H1 (cell line): ENCODE measurements at regions not wholly inside any gene's neighbourhood (a gene's known extent, or its start where the extent isn't known, plus 50 kb on each side); places are given as distances from the start of the nearest gene placed in this dataset.

ENCODE experiments used
- CTCF ChIA-PET: fragments of 300-600 bp; sonication (Branson Sonifier 250); formaldehyde crosslinking; loops from one replicate; lab custom pipeline; 2021; ENCODE audit not compliant: partially characterized antibody; lab: Charles Lee
- POLR2A ChIA-PET: fragments of 300-600 bp; sonication (Branson Sonifier 250); formaldehyde crosslinking; loops from one replicate; lab custom pipeline; 2021; ENCODE audit warnings: inconsistent platforms; ENCODE audit not compliant: partially characterized antibody; lab: Charles Lee
- DNase-seq, 2 experiments: peaks; one replicate each; pipeline versions ENCODE4 v3.0.0 to v3.0.0-alpha.2; 2010 to 2022; ENCODE audit warnings: low spot score in 2 of 2, low read depth in 1 of 2, mixed read lengths in 1 of 2
- FAIRE-seq: peaks from 2 replicates; lab custom pipeline; 2011; peaks lifted over from hg19 to GRCh38; lab: Jason Lieb, UNC
- H2AFZ ChIP-seq: 2 replicates; pipeline ENCODE4 v1.8.1; 2012; ENCODE audit warnings: low read length, inconsistent platforms
- H2AK5ac ChIP-seq: 2 replicates; pipeline ENCODE4 v1.6.1; 2013; ENCODE audit warnings: low read depth, low read length
- H2BK120ac ChIP-seq: replicated peaks from 2 replicates; pipeline ENCODE3; 2013; ENCODE audit warnings: low read depth, low read length, inconsistent platforms
- H2BK12ac ChIP-seq: 2 replicates; pipeline ENCODE4 v1.6.1; 2013; ENCODE audit warnings: low read depth, low read length
- H2BK15ac ChIP-seq: 2 replicates; pipeline ENCODE4 v1.6.1; 2013; ENCODE audit warnings: low read length
- H2BK20ac ChIP-seq: 2 replicates; pipeline ENCODE4 v1.6.1; 2013; ENCODE audit warnings: low read length
- H2BK5ac ChIP-seq: 2 replicates; pipeline ENCODE4 v1.6.1; 2013; ENCODE audit warnings: low read depth, low read length
- H3K14ac ChIP-seq: 2 replicates; pipeline ENCODE4 v1.6.1; 2013; ENCODE audit warnings: inconsistent platforms; ENCODE audit not compliant: insufficient read length
- H3K18ac ChIP-seq: 2 replicates; pipeline ENCODE4 v1.6.1; 2013; ENCODE audit warnings: low read length; ENCODE audit errors: extremely low read depth
- H3K23ac ChIP-seq: 2 replicates; pipeline ENCODE4 v1.6.1; 2013; ENCODE audit warnings: inconsistent platforms; ENCODE audit not compliant: insufficient read length
- H3K23me2 ChIP-seq: 2 replicates; pipeline ENCODE4 v1.6.1; 2013; ENCODE audit warnings: low read depth, low read length
- H3K27ac ChIP-seq: 2 replicates; pipeline ENCODE4 v1.6.1; 2011; ENCODE audit warnings: low read depth, low read length, inconsistent platforms
- H3K27me3 ChIP-seq, 4 experiments: replicated peaks in 1 of 4; 1 replicate in 1 of 4; 2 replicates in 3 of 4; pipeline versions ENCODE4 v1.6.1 to v1.8.1; 2011 to 2013; ENCODE audit warnings: low read length in 3 of 4, mild to moderate bottlenecking in 3 of 4, inconsistent platforms in 2 of 4, mixed read lengths in 2 of 4, moderate library complexity in 1 of 4; ENCODE audit not compliant: control insufficient read depth in 3 of 4, insufficient read depth in 3 of 4; ENCODE audit errors: extremely low read depth in 1 of 4
- H3K36me3 ChIP-seq, 4 experiments: 2 replicates each; pipeline versions ENCODE4 v1.6.1 to v1.8.1; 2011 to 2013; ENCODE audit warnings: mild to moderate bottlenecking in 4 of 4, low read length in 3 of 4, moderate library complexity in 2 of 4, control low read depth in 1 of 4, inconsistent platforms in 1 of 4; ENCODE audit not compliant: insufficient read depth in 4 of 4, control insufficient read depth in 2 of 4
- H3K4ac ChIP-seq: replicated peaks from 2 replicates; pipeline ENCODE3; 2013; ENCODE audit warnings: low read length, low read depth, mixed read lengths, inconsistent platforms; ENCODE audit not compliant: insufficient read length
- H3K4me1 ChIP-seq, 4 experiments: replicated peaks in 1 of 4; 1 replicate in 1 of 4; 2 replicates in 3 of 4; pipeline versions ENCODE4 v1.6.1 to v1.8.1; 2011 to 2013; ENCODE audit warnings: low read length in 3 of 4, inconsistent platforms in 2 of 4, mixed read lengths in 1 of 4; ENCODE audit not compliant: insufficient read depth in 4 of 4, control insufficient read depth in 3 of 4
- H3K4me2 ChIP-seq, 2 experiments: 2 replicates each; pipeline versions ENCODE4 v1.6.1 to v1.8.1; 2011 to 2013; ENCODE audit warnings: low read depth in 2 of 2, low read length in 2 of 2, control low read depth in 1 of 2, inconsistent platforms in 1 of 2, mild to moderate bottlenecking in 1 of 2; ENCODE audit not compliant: insufficient read depth in 1 of 2
- H3K4me3 ChIP-seq, 4 experiments: fragments of 200-600, 300-600 bp in 1 of 4; sonication (generic), shearing (Covaris generic), sonication (Bioruptor Twin) in 1 of 4; 2 replicates each; pipeline versions ENCODE4 v1.5.1 to v1.8.1; 2011 to 2016; ENCODE audit warnings: low read length in 4 of 4, low read depth in 3 of 4, control low read depth in 2 of 4, inconsistent platforms in 2 of 4, mild to moderate bottlenecking in 2 of 4, mixed read lengths in 1 of 4, moderate library complexity in 1 of 4; ENCODE audit not compliant: insufficient read depth in 2 of 4; ENCODE audit errors: extremely low read depth in 1 of 4
- H3K56ac ChIP-seq: replicated peaks from 2 replicates; pipeline ENCODE3; 2013; ENCODE audit warnings: low read depth, mild to moderate bottlenecking, mixed read lengths, low read length, inconsistent platforms; ENCODE audit not compliant: insufficient read length
- H3K79me1 ChIP-seq: 2 replicates; pipeline ENCODE4 v1.6.1; 2013; ENCODE audit warnings: low read depth, low read length, control low read depth
- H3K79me2 ChIP-seq, 2 experiments: 2 replicates each; pipeline versions ENCODE4 v1.6.1 to v1.8.1; 2012 to 2013; ENCODE audit warnings: low read length in 2 of 2, mild to moderate bottlenecking in 2 of 2, inconsistent platforms in 1 of 2; ENCODE audit not compliant: insufficient read depth in 2 of 2, control insufficient read depth in 1 of 2
- H3K9ac ChIP-seq, 4 experiments: replicated peaks in 1 of 4; 1 replicate in 1 of 4; 2 replicates in 3 of 4; pipeline versions ENCODE4 v1.6.1 to v1.8.1; 2011 to 2013; ENCODE audit warnings: low read depth in 3 of 4, low read length in 3 of 4, control low read depth in 2 of 4, mild to moderate bottlenecking in 2 of 4, moderate library complexity in 2 of 4, inconsistent platforms in 1 of 4; ENCODE audit errors: extremely low read depth in 1 of 4
- H3K9me3 ChIP-seq, 2 experiments: 2 replicates each; pipeline versions ENCODE4 v1.6.1 to v1.8.1; 2012 to 2013; ENCODE audit warnings: mild to moderate bottlenecking in 2 of 2, moderate library complexity in 2 of 2, control low read depth in 1 of 2, inconsistent platforms in 1 of 2, low read depth in 1 of 2, low read length in 1 of 2, mixed read lengths in 1 of 2; ENCODE audit not compliant: insufficient read depth in 2 of 2
- H4K20me1 ChIP-seq, 2 experiments: replicated peaks in 1 of 2; 2 replicates each; pipeline versions ENCODE3 to v1.8.1; 2011 to 2013; ENCODE audit warnings: inconsistent platforms in 2 of 2, low read length in 2 of 2, mild to moderate bottlenecking in 1 of 2; ENCODE audit not compliant: insufficient read depth in 2 of 2, control insufficient read depth in 1 of 2
- H4K5ac ChIP-seq: 2 replicates; pipeline ENCODE4 v1.6.1; 2013; ENCODE audit warnings: low read length, low read depth, mixed read lengths, inconsistent platforms; ENCODE audit not compliant: insufficient read length
- H4K8ac ChIP-seq: 2 replicates; pipeline ENCODE4 v1.8.0; 2013; ENCODE audit warnings: mild to moderate bottlenecking, moderate library complexity, low read length, inconsistent platforms; ENCODE audit not compliant: insufficient read depth; ENCODE audit errors: extremely low read depth
- H4K91ac ChIP-seq: replicated peaks from 2 replicates; pipeline ENCODE3; 2013; ENCODE audit warnings: low read length, mixed read lengths, inconsistent platforms; ENCODE audit not compliant: insufficient read length
- POLR2AphosphoS5 ChIP-seq: IDR thresholded peaks from 2 replicates; pipeline ENCODE4 v1.6.1; 2011; ENCODE audit warnings: low read depth, low read length
- SRF ChIP-seq: IDR thresholded peaks from 2 replicates; pipeline ENCODE4 v1.6.1; 2011; ENCODE audit warnings: mild to moderate bottlenecking, low read depth, low read length, moderate library complexity
- ZNF274 ChIP-seq: IDR thresholded peaks from 2 replicates; pipeline ENCODE4 v1.7.0; 2012; ENCODE audit warnings: low read length, borderline replicate concordance; ENCODE audit errors: extremely low read depth
- WGBS, 2 experiments: shearing (Covaris generic) in 1 of 2; methylation state at CpG; one replicate each; pipeline versions ENCODE4 v1.1.6 to v1.1.7; 2013 to 2015; ENCODE audit warnings: low lambda C conversion rate in 2 of 2, mixed read lengths in 2 of 2, inconsistent platforms in 1 of 2, low coverage in 1 of 2, missing lambda C conversion rate in 1 of 2; ENCODE audit not compliant: insufficient replicate concordance in 2 of 2, insufficient coverage in 1 of 2, insufficient read length in 1 of 2; ENCODE audit errors: extremely low coverage in 1 of 2, missing lambda C conversion rate in 1 of 2; 5-methylcytosine and 5-hydroxymethylcytosine counted together

DNA sequence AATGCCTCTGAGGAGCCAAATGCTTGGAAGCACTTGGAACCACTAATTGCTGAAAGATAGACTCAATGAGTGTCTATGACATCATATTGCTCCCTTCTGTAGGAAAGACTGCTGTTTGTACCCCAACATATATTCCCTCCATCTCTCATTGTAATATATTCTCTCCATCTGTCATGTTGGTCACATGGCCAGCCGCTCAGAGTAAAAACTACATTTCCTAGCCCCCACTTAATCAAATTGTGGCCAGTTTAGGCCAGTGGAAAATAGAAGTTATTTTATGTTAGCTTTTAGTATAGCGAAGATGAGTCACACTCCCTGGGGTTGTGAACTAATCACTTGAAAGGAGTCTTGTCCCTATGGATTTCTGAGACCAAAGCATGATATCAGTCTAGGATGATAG lies 160.2 kb downstream of the HNMT start:
- Histone ChIP-seq H2AK5ac (no peak overlapping the region), H3K14ac (no peak overlapping the region), H3K9me3 (no peaks in the 10 kb centered on the region), H2BK15ac (no peak overlapping the region), H3K79me1 (no peaks in the 10 kb centered on the region), H3K56ac (no peak overlapping the region), H3K9ac (no peak overlapping the region), H3K4me3 (no peak overlapping the region), H3K4me1 (peaks cover 0 to 10% (median 5%) of the 10 kb centered on the region in 4 experiments; a peak in 6 of 7 replicates), H3K27me3 (no peaks in the 10 kb centered on the region), H4K91ac (no peak overlapping the region), H3K23ac (no peak overlapping the region), H2AFZ (no peak overlapping the region), H3K27ac (no peak overlapping the region), H3K79me2 (no peaks in the 10 kb centered on the region), H4K20me1 (no peaks in the 10 kb centered on the region), H4K8ac (no peak overlapping the region), H2BK5ac (no peak overlapping the region), H3K36me3 (no peaks in the 10 kb centered on the region), H3K18ac (no peak overlapping the region), H3K23me2 (no peaks in the 10 kb centered on the region), H3K4ac (no peak overlapping the region), H4K5ac (no peak overlapping the region), H2BK120ac (no peak overlapping the region), H3K4me2 (no peak overlapping the region), H2BK20ac (no peak overlapping the region), H2BK12ac (no peak overlapping the region)
- TF ChIP-seq SRF (no peak), ZNF274 (no peak), POLR2AphosphoS5 (no peak)
- 84% methylated on average over 2 of the region's 2 CpGs; no CpG with 5 or more reads in 1 of the 2 experiments for WGBS, 2 experiments
- FAIRE-seq (no peak), DNase-seq (no peak)
- POLR2A ChIA-PET: no interaction called here
- CTCF ChIA-PET: interaction anchor here (1.1 to 4.0 kb wide), 3 partner anchors 33 to 721 kb away, joined by 3 to 11 read pairs (median 3); no protein-coding TSS in a partner anchor
